ENCODE measurements at regions not wholly inside any gene's neighbourhood (a gene's known extent, or its start where the extent isn't known, plus 50 kb on each side); places are given as distances from the start of the nearest gene placed in this dataset.
A peak's percentile ranks its signal among the peaks of the same experiment; 100 is the strongest.

DNA sequence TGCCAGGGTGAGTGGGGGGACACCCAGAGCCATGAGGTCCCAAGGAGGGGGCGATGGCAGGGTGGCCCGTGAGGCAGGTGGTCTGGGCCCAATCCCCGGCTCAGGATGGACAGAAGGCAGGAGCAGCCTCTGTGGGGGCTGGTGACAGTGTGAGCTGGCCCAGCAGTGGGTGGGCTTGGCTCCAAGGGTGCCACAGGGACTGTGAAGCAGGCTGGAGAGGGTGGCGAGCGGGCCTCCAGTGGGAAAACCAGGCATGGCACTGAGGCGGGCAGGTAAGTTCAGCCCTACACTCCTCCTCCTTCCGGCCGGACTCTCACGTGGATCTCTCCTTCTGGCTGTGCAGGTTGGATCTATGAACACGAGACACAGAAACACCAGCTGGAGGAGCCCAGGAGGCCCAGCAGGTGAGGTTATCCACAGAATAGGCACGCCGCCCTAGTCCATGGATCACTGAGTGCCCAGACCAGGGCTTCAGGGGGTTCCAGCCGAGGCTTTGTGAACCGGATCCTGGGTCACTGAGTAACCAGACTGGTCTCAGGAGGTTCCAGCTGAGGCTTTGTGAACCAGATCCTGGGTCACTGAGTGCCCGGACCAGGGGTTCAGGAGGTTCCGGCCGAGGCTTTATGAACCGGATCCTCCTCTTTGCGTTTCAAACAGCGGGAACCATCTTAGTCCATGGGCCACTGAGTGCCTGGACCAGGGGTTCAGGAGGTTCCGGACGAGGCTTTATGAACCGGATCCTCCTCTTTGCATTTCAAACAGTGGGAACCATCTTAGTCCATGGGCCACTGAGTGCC lies 76.4 kb upstream of the BHLHE23 start:
- BruUV-seq (replicated peaks), result no TSS peak
- intact Hi-C loops (cut with micrococcal nuclease; ENCODE audit: unreplicated experiment), result no loop called here
- no peak for DNase-seq
- H3K9me3 Mint-ChIP-seq (ENCODE audit: low read depth, unreplicated experiment), result peaks cover 7% of the 10 kb centered on the region
- H3K27ac Mint-ChIP-seq (ENCODE audit: unreplicated experiment), result no peak overlapping the region
- no peak overlapping the region for H3K4me3 Mint-ChIP-seq (ENCODE audit: low read depth, unreplicated experiment)
- peaks cover 99% of the 10 kb centered on the region for H3K27me3 Mint-ChIP-seq (ENCODE audit: unreplicated experiment)
- H3K36me3 Mint-ChIP-seq (ENCODE audit: insufficient read depth, unreplicated experiment), result peaks cover 12% of the 10 kb centered on the region
- peaks cover 11% of the 10 kb centered on the region for H3K4me1 Mint-ChIP-seq (ENCODE audit: low read depth, unreplicated experiment)
- TF ChIP-seq, protein P1, sequence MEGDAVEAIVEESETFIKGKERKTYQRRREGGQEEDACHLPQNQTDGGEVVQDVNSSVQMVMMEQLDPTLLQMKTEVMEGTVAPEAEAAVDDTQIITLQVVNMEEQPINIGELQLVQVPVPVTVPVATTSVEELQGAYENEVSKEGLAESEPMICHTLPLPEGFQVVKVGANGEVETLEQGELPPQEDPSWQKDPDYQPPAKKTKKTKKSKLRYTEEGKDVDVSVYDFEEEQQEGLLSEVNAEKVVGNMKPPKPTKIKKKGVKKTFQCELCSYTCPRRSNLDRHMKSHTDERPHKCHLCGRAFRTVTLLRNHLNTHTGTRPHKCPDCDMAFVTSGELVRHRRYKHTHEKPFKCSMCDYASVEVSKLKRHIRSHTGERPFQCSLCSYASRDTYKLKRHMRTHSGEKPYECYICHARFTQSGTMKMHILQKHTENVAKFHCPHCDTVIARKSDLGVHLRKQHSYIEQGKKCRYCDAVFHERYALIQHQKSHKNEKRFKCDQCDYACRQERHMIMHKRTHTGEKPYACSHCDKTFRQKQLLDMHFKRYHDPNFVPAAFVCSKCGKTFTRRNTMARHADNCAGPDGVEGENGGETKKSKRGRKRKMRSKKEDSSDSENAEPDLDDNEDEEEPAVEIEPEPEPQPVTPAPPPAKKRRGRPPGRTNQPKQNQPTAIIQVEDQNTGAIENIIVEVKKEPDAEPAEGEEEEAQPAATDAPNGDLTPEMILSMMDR (IDR thresholded peaks at IDR 0.05; ENCODE audit: unreplicated experiment), result no peak
- CTCF ChIA-PET, result no interaction called here

DNA sequence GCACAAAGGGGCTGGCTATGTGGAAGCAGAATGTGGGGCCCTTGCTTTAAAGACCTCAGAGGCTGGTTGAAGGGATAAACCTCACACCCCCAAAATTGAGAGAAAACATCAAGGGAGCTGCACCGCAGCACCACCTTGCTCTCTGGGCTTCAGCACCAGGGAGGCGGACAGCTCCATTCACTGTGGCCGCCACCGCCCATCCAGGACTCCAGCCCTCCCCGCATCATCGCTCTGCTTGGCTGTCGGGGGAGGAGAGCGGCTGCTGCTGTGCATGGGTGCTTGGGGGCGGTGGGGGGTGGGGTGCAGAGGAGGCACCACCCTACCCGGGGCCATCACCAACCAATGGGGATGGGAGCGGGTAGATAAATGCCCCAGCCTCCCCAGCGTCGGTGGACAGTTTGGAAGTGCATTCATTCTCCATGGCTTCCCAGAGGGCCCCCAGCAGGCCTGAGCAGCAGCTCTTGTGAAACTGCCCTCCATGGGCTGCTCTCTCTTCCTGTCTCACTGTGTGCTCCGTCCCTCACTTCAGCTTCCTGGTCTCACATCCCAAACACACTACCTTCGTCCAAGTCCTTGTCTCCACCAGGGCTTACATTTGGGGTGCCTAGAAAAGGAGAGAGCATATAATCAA lies 75.7 kb upstream of the BHLHE23 start:
- CTCF ChIA-PET, result interaction anchor here (0.6 kb wide), 1 partner anchor 100 kb away, joined by 3 read pairs; no protein-coding TSS in a partner anchor
- H3K27me3 Mint-ChIP-seq (ENCODE audit: unreplicated experiment), result peaks cover 98% of the 10 kb centered on the region
- no TSS peak for BruUV-seq (replicated peaks)
- DNase-seq, result peak; percentile 75
- H3K4me3 Mint-ChIP-seq (ENCODE audit: low read depth, unreplicated experiment), result no peak overlapping the region
- H3K36me3 Mint-ChIP-seq (ENCODE audit: insufficient read depth, unreplicated experiment), result peaks cover 12% of the 10 kb centered on the region
- TF ChIP-seq, protein P1 (IDR thresholded peaks at IDR 0.05; ENCODE audit: unreplicated experiment), result no peak
- H3K9me3 Mint-ChIP-seq (ENCODE audit: low read depth, unreplicated experiment), result peaks cover 10% of the 10 kb centered on the region
- intact Hi-C loops (cut with micrococcal nuclease; ENCODE audit: unreplicated experiment), result no loop called here
- peaks cover 11% of the 10 kb centered on the region for H3K4me1 Mint-ChIP-seq (ENCODE audit: low read depth, unreplicated experiment)
- no peak overlapping the region for H3K27ac Mint-ChIP-seq (ENCODE audit: unreplicated experiment)

DNA sequence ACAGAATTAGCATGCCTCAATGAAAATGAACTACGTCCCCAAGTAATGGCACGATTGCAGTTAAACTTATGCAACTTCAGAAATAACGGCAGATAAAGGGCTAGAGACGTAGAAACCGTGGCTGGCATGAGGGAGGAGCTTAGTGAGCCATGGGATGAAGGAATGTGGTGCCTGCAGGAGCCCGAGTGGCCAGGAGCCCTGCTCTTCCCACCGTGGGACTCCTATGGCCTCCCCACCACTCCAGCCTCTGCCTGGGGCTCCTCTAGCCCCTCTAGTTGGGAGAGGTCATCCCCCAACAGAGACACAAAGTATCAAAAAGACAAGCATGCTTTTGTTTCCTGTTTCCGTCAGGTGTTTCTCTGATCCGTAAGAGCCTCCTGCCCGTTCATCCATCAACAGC lies 75.1 kb upstream of the BHLHE23 start:
- no peak overlapping the region for H3K27ac Mint-ChIP-seq (ENCODE audit: unreplicated experiment)
- H3K4me1 Mint-ChIP-seq (ENCODE audit: low read depth, unreplicated experiment), result peaks cover 11% of the 10 kb centered on the region
- BruUV-seq (replicated peaks), result no TSS peak
- no peak for DNase-seq
- TF ChIP-seq, protein P1 (IDR thresholded peaks at IDR 0.05; ENCODE audit: unreplicated experiment), result no peak
- intact Hi-C loops (cut with micrococcal nuclease; ENCODE audit: unreplicated experiment), result no loop called here
- CTCF ChIA-PET, result interaction anchor here (0.6 kb wide), 1 partner anchor 101 kb away, joined by 3 read pairs; no protein-coding TSS in a partner anchor
- H3K36me3 Mint-ChIP-seq (ENCODE audit: insufficient read depth, unreplicated experiment), result peaks cover 12% of the 10 kb centered on the region
- peaks cover 98% of the 10 kb centered on the region for H3K27me3 Mint-ChIP-seq (ENCODE audit: unreplicated experiment)
- H3K9me3 Mint-ChIP-seq (ENCODE audit: low read depth, unreplicated experiment), result peaks cover 12% of the 10 kb centered on the region
- no peak overlapping the region for H3K4me3 Mint-ChIP-seq (ENCODE audit: low read depth, unreplicated experiment)

DNA sequence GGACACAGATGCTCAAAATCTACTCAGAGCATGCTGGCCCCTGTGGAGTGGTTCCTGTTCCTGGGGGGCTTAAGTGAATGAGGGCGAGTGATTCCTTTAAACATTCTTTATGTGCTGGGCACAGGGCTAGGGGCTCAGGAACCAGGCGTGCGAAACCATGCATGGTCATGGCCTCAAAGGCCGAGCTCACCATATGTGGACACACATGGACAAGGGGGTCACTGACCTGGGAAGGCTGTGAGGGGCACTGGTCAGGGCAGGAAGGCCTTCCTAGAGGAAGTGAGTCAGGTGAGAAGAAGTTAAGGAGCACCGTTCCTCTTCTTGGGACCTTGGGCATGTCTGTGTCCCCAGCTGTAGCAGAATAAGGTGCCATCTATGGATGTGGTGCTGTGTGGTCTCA lies 74.6 kb upstream of the BHLHE23 start:
- H3K9me3 Mint-ChIP-seq (ENCODE audit: low read depth, unreplicated experiment), result peaks cover 12% of the 10 kb centered on the region
- BruUV-seq (replicated peaks), result no TSS peak
- intact Hi-C loops (cut with micrococcal nuclease; ENCODE audit: unreplicated experiment), result no loop called here
- H3K27ac Mint-ChIP-seq (ENCODE audit: unreplicated experiment), result no peak overlapping the region
- peaks cover 11% of the 10 kb centered on the region for H3K4me1 Mint-ChIP-seq (ENCODE audit: low read depth, unreplicated experiment)
- DNase-seq, result no peak
- H3K27me3 Mint-ChIP-seq (ENCODE audit: unreplicated experiment), result peaks cover 98% of the 10 kb centered on the region
- no peak overlapping the region for H3K4me3 Mint-ChIP-seq (ENCODE audit: low read depth, unreplicated experiment)
- CTCF ChIA-PET, result no interaction called here
- H3K36me3 Mint-ChIP-seq (ENCODE audit: insufficient read depth, unreplicated experiment), result peaks cover 12% of the 10 kb centered on the region
- TF ChIP-seq, protein P1 (IDR thresholded peaks at IDR 0.05; ENCODE audit: unreplicated experiment), result no peak

Measured in Calu3 (cell line).